ENCODE measurements at regions not wholly inside any gene's neighbourhood (a gene's known extent, or its start where the extent isn't known, plus 50 kb on each side); places are given as distances from the start of the nearest gene placed in this dataset.

DNA sequence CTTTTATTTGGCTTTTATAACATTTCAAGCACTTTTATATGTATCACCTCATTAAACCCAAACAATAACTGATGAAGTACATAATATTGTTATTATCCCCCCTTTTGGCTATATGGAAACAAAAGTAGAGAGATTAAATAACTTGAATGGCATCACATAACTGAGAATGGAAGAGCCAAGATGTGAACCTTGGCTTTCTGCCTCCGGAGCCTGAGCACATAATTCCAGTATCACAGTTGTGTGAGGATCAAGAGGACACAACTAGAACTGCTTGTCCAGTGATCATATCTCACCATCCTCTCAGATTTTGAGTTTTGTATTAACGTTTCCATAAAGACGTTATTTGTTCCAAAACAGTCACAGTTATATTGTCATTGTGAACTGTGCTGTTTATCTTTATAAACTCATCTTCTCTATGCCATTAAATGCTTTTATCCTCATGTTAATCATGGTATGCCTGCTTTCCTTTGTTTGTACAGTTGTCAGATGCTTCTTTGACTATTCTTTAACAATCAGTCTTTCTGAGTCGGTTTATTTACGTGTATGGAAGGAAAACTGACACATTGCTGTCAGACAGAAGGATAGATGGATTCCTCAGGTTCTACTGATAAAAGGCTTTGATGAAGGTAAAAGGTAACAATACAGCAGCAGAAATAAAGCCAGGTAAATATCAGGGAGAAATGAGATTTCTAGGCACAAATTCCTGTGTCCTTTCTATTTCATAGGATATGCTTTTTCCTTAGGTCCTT is 92.0 kb upstream of the FAM13C start:
- TF ChIP-seq, protein P1, sequence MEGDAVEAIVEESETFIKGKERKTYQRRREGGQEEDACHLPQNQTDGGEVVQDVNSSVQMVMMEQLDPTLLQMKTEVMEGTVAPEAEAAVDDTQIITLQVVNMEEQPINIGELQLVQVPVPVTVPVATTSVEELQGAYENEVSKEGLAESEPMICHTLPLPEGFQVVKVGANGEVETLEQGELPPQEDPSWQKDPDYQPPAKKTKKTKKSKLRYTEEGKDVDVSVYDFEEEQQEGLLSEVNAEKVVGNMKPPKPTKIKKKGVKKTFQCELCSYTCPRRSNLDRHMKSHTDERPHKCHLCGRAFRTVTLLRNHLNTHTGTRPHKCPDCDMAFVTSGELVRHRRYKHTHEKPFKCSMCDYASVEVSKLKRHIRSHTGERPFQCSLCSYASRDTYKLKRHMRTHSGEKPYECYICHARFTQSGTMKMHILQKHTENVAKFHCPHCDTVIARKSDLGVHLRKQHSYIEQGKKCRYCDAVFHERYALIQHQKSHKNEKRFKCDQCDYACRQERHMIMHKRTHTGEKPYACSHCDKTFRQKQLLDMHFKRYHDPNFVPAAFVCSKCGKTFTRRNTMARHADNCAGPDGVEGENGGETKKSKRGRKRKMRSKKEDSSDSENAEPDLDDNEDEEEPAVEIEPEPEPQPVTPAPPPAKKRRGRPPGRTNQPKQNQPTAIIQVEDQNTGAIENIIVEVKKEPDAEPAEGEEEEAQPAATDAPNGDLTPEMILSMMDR (IDR thresholded peaks at IDR 0.05): no peak
- TF ChIP-seq POLR2A (IDR thresholded peaks at IDR 0.05): no peak

Measured in right lobe of liver (tissue), 4 donors.